ENCODE measurements at regions not wholly inside any gene's neighbourhood (a gene's known extent, or its start where the extent isn't known, plus 50 kb on each side); places are given as distances from the start of the nearest gene placed in this dataset.

GRCh38 chr10:63884426-63884825 is 363.2 kb downstream of the REEP3 start:
- no peaks in the 10 kb centered on the region for H3K36me3 ChIP-seq (ENCODE audit: control insufficient read depth, insufficient read depth, low read length)
- H3K4me1 Mint-ChIP-seq: no peaks in the 10 kb centered on the region
- H3K4me3 Mint-ChIP-seq: no peak overlapping the region
- H3K9me3 ChIP-seq (ENCODE audit: control insufficient read depth in 2 of 2, low read length in 2 of 2): no peaks in the 10 kb centered on the region
- ATAC-seq (ENCODE audit: low read depth in 2 of 2): no peak
- H3K27ac ChIP-seq (ENCODE audit: insufficient read depth, low read length, poor library complexity, severe bottlenecking): no peak overlapping the region
- no peak overlapping the region for H3K4me3 ChIP-seq (ENCODE audit: low read depth, low read length)
- H3K36me3 Mint-ChIP-seq: no peaks in the 10 kb centered on the region
- no peak overlapping the region for H3K27ac Mint-ChIP-seq
- no peaks in the 10 kb centered on the region for H3K27me3 ChIP-seq (ENCODE audit: control insufficient read depth, insufficient read depth, low read length)
- H3K27me3 Mint-ChIP-seq: no peaks in the 10 kb centered on the region
- DNase-seq: no peak
- peaks cover 0 to 6% (median 4%) of the 10 kb centered on the region in 7 donors for H3K9me3 Mint-ChIP-seq
- H3K4me1 ChIP-seq (ENCODE audit: control insufficient read depth, insufficient read depth, low read length, poor library complexity, severe bottlenecking): no peaks in the 10 kb centered on the region

- H3K4me1 ChIP-seq (ENCODE audit: control insufficient read depth, insufficient read depth, low read length, poor library complexity, severe bottlenecking): no peaks in the 10 kb centered on the region
- Mint-ChIP-seq H3K27ac (no peak overlapping the region), H3K36me3 (no peaks in the 10 kb centered on the region), H3K27me3 (no peaks in the 10 kb centered on the region), H3K9me3 (peaks cover 0 to 6% (median 4%) of the 10 kb centered on the region in 7 donors), H3K4me3 (no peak overlapping the region), H3K4me1 (no peaks in the 10 kb centered on the region)
- no peak overlapping the region for H3K27ac ChIP-seq (ENCODE audit: insufficient read depth, low read length, poor library complexity, severe bottlenecking)
- ATAC-seq (ENCODE audit: low read depth in 2 of 2) (no peak), DNase-seq (no peak)
- no peaks in the 10 kb centered on the region for H3K36me3 ChIP-seq (ENCODE audit: control insufficient read depth, insufficient read depth, low read length)
- no peak overlapping the region for H3K4me3 ChIP-seq (ENCODE audit: low read depth, low read length)
- no peaks in the 10 kb centered on the region for H3K9me3 ChIP-seq (ENCODE audit: control insufficient read depth in 2 of 2, low read length in 2 of 2)
- H3K27me3 ChIP-seq (ENCODE audit: control insufficient read depth, insufficient read depth, low read length): no peaks in the 10 kb centered on the region
These were observed 364.0 kb downstream of the REEP3 start for GRCh38 chr10:63885156-63885555.

- no peak overlapping the region for H3K4me3 Mint-ChIP-seq
- Histone ChIP-seq H3K4me1 (ENCODE audit: control insufficient read depth, insufficient read depth, low read length, poor library complexity, severe bottlenecking) (no peaks in the 10 kb centered on the region), H3K9me3 (ENCODE audit: control insufficient read depth in 2 of 2, low read length in 2 of 2) (no peaks in the 10 kb centered on the region), H3K27me3 (ENCODE audit: control insufficient read depth, insufficient read depth, low read length) (no peaks in the 10 kb centered on the region), H3K4me3 (ENCODE audit: low read depth, low read length) (no peak overlapping the region), H3K27ac (ENCODE audit: insufficient read depth, low read length, poor library complexity, severe bottlenecking) (no peak overlapping the region), H3K36me3 (ENCODE audit: control insufficient read depth, insufficient read depth, low read length) (no peaks in the 10 kb centered on the region)
- no peak overlapping the region for H3K27ac Mint-ChIP-seq
- no peak for ATAC-seq (ENCODE audit: low read depth in 2 of 2)
- no peaks in the 10 kb centered on the region for H3K4me1 Mint-ChIP-seq
- no peak for DNase-seq
- H3K36me3 Mint-ChIP-seq: no peaks in the 10 kb centered on the region
- H3K9me3 Mint-ChIP-seq: peaks cover 0 to 5% (median 0%) of the 10 kb centered on the region in 7 donors
- H3K27me3 Mint-ChIP-seq: no peaks in the 10 kb centered on the region
These were observed 365.3 kb downstream of the REEP3 start for GRCh38 chr10:63886281-63887022.

GRCh38 chr10:63887023-63887589 is 365.9 kb downstream of the REEP3 start:
- Histone ChIP-seq H3K4me3 (ENCODE audit: low read depth, low read length) (no peak overlapping the region), H3K4me1 (ENCODE audit: control insufficient read depth, insufficient read depth, low read length, poor library complexity, severe bottlenecking) (no peaks in the 10 kb centered on the region), H3K27me3 (ENCODE audit: control insufficient read depth, insufficient read depth, low read length) (no peaks in the 10 kb centered on the region), H3K36me3 (ENCODE audit: control insufficient read depth, insufficient read depth, low read length) (no peaks in the 10 kb centered on the region), H3K27ac (ENCODE audit: insufficient read depth, low read length, poor library complexity, severe bottlenecking) (no peak overlapping the region), H3K9me3 (ENCODE audit: control insufficient read depth in 2 of 2, low read length in 2 of 2) (no peaks in the 10 kb centered on the region)
- Mint-ChIP-seq H3K27me3 (no peaks in the 10 kb centered on the region), H3K36me3 (no peaks in the 10 kb centered on the region), H3K4me1 (no peaks in the 10 kb centered on the region), H3K9me3 (peaks cover 0 to 5% (median 0%) of the 10 kb centered on the region in 7 donors), H3K27ac (no peak overlapping the region), H3K4me3 (no peak overlapping the region)
- DNase-seq: no peak
- no peak for ATAC-seq (ENCODE audit: low read depth in 2 of 2)

GRCh38 chr10:63887600-63888370 is 366.6 kb downstream of the REEP3 start:
- H3K4me1 ChIP-seq (ENCODE audit: control insufficient read depth, insufficient read depth, low read length, poor library complexity, severe bottlenecking): no peaks in the 10 kb centered on the region
- no peak overlapping the region for H3K27ac ChIP-seq (ENCODE audit: insufficient read depth, low read length, poor library complexity, severe bottlenecking)
- no peaks in the 10 kb centered on the region for H3K4me1 Mint-ChIP-seq
- no peaks in the 10 kb centered on the region for H3K36me3 Mint-ChIP-seq
- H3K36me3 ChIP-seq (ENCODE audit: control insufficient read depth, insufficient read depth, low read length): no peaks in the 10 kb centered on the region
- no peaks in the 10 kb centered on the region for H3K27me3 ChIP-seq (ENCODE audit: control insufficient read depth, insufficient read depth, low read length)
- H3K27me3 Mint-ChIP-seq: peaks cover 1% of the 10 kb centered on the region
- no peak overlapping the region for H3K4me3 Mint-ChIP-seq
- ATAC-seq (ENCODE audit: low read depth in 2 of 2): no peak
- no peak for DNase-seq
- H3K4me3 ChIP-seq (ENCODE audit: low read depth, low read length): no peak overlapping the region
- no peaks in the 10 kb centered on the region for H3K9me3 ChIP-seq (ENCODE audit: control insufficient read depth in 2 of 2, low read length in 2 of 2)
- peaks cover 0 to 5% (median 0%) of the 10 kb centered on the region in 7 donors for H3K9me3 Mint-ChIP-seq
- no peak overlapping the region for H3K27ac Mint-ChIP-seq

GRCh38 chr10:63889803-63890202 is 368.6 kb downstream of the REEP3 start:
- peaks cover 0 to 3% (median 0%) of the 10 kb centered on the region in 7 donors for H3K9me3 Mint-ChIP-seq
- no peak overlapping the region for H3K27ac Mint-ChIP-seq
- no peaks in the 10 kb centered on the region for H3K36me3 Mint-ChIP-seq
- H3K4me3 Mint-ChIP-seq: no peak overlapping the region
- H3K27me3 Mint-ChIP-seq: peaks cover 5% of the 10 kb centered on the region
- Histone ChIP-seq H3K27ac (ENCODE audit: insufficient read depth, low read length, poor library complexity, severe bottlenecking) (no peak overlapping the region), H3K27me3 (ENCODE audit: control insufficient read depth, insufficient read depth, low read length) (no peaks in the 10 kb centered on the region), H3K4me3 (ENCODE audit: low read depth, low read length) (no peak overlapping the region), H3K4me1 (ENCODE audit: control insufficient read depth, insufficient read depth, low read length, poor library complexity, severe bottlenecking) (no peaks in the 10 kb centered on the region), H3K9me3 (ENCODE audit: control insufficient read depth in 2 of 2, low read length in 2 of 2) (no peaks in the 10 kb centered on the region), H3K36me3 (ENCODE audit: control insufficient read depth, insufficient read depth, low read length) (no peaks in the 10 kb centered on the region)
- no peaks in the 10 kb centered on the region for H3K4me1 Mint-ChIP-seq
- DNase-seq: no peak
- no peak for ATAC-seq (ENCODE audit: low read depth in 2 of 2)

GRCh38 chr10:63896992-63897391 is 375.8 kb downstream of the REEP3 start:
- no peak for ATAC-seq (ENCODE audit: low read depth in 2 of 2)

More at GRCh38 chr10:63896992-63897391, 375.8 kb downstream of the REEP3 start:
- no peak for DNase-seq
- H3K27ac Mint-ChIP-seq: no peak overlapping the region
- no peaks in the 10 kb centered on the region for H3K36me3 Mint-ChIP-seq
- peaks cover 5% of the 10 kb centered on the region for H3K27me3 Mint-ChIP-seq
- H3K36me3 ChIP-seq (ENCODE audit: control insufficient read depth, insufficient read depth, low read length): no peaks in the 10 kb centered on the region
- H3K4me1 ChIP-seq (ENCODE audit: control insufficient read depth, insufficient read depth, low read length, poor library complexity, severe bottlenecking): no peaks in the 10 kb centered on the region
- H3K4me3 Mint-ChIP-seq: no peak overlapping the region
- H3K4me3 ChIP-seq (ENCODE audit: low read depth, low read length): no peak overlapping the region
- no peaks in the 10 kb centered on the region for H3K9me3 ChIP-seq (ENCODE audit: control insufficient read depth in 2 of 2, low read length in 2 of 2)
- H3K4me1 Mint-ChIP-seq: no peaks in the 10 kb centered on the region
- no peak overlapping the region for H3K27ac ChIP-seq (ENCODE audit: insufficient read depth, low read length, poor library complexity, severe bottlenecking)
- H3K9me3 Mint-ChIP-seq: peaks cover 0 to 2% (median 0%) of the 10 kb centered on the region in 7 donors
- H3K27me3 ChIP-seq (ENCODE audit: control insufficient read depth, insufficient read depth, low read length): no peaks in the 10 kb centered on the region
